MM.1S (cell line): ENCODE measurements at regions not wholly inside any gene's neighbourhood (a gene's known extent, or its start where the extent isn't known, plus 50 kb on each side); places are given as distances from the start of the nearest gene placed in this dataset.

Experiments used
- DNase-seq: peaks from one replicate; pipeline ENCODE4 v3.0.0-alpha.2; 2015
- H2AFZ ChIP-seq: fragments of 300-600 bp; sonication (generic); 2 replicates; pipeline ENCODE4 v1.6.0; 2016; ENCODE audit warnings: antibody characterized with exemption, low read length
- H3F3A ChIP-seq: fragments of 300-600 bp; sonication (generic); 2 replicates; pipeline ENCODE4 v1.6.1; 2016; ENCODE audit warnings: mild to moderate bottlenecking, antibody characterized with exemption, low read length, moderate library complexity, mixed read lengths; ENCODE audit not compliant: insufficient read depth
- H3K27ac ChIP-seq: fragments of 300-600 bp; sonication (generic); 2 replicates; pipeline ENCODE4 v1.5.1; 2016; ENCODE audit warnings: mild to moderate bottlenecking, low read length
- H3K27me3 ChIP-seq: fragments of 300-600 bp; sonication (generic); replicated peaks from 2 replicates; pipeline ENCODE4 v1.6.0; 2016; ENCODE audit warnings: low read length; ENCODE audit not compliant: insufficient read depth
- H3K36me3 ChIP-seq: fragments of 300-600 bp; sonication (generic); replicated peaks from 2 replicates; pipeline ENCODE4 v1.6.1; 2016; ENCODE audit warnings: mild to moderate bottlenecking, low read length, mixed read lengths; ENCODE audit not compliant: insufficient read depth
- H3K4me1 ChIP-seq: fragments of 300-600 bp; sonication (generic); 2 replicates; pipeline ENCODE4 v1.6.1; 2016; ENCODE audit warnings: low read length, mixed read lengths
- H3K4me2 ChIP-seq: fragments of 300-600 bp; sonication (generic); 2 replicates; pipeline ENCODE4 v1.6.0; 2016; ENCODE audit warnings: low read depth, low read length
- H3K4me3 ChIP-seq: fragments of 300-600 bp; sonication (generic); 2 replicates; pipeline ENCODE4 v1.5.1; 2016; ENCODE audit warnings: low read length, mixed read lengths
- H3K79me2 ChIP-seq: fragments of 300-600 bp; sonication (generic); 2 replicates; pipeline ENCODE4 v1.6.1; 2016; ENCODE audit warnings: mixed run types, low read length, mixed read lengths
- H3K9ac ChIP-seq: fragments of 300-600 bp; sonication (generic); 2 replicates; pipeline ENCODE4 v1.6.1; 2016; ENCODE audit warnings: low read length, mixed read lengths
- H3K9me2 ChIP-seq: fragments of 300-600 bp; sonication (generic); replicated peaks from 2 replicates; pipeline ENCODE4 v1.6.1; 2016; ENCODE audit warnings: mild to moderate bottlenecking, low read length, mixed read lengths; ENCODE audit not compliant: insufficient read depth
- H3K9me3 ChIP-seq: fragments of 300-600 bp; sonication (generic); replicated peaks from 2 replicates; pipeline ENCODE4 v1.6.1; 2016; ENCODE audit warnings: mild to moderate bottlenecking, low read length, mixed read lengths; ENCODE audit not compliant: insufficient read depth
- H4K20me1 ChIP-seq: fragments of 300-600 bp; sonication (generic); 2 replicates; pipeline ENCODE4 v1.6.1; 2016; ENCODE audit warnings: mild to moderate bottlenecking, low read length, moderate library complexity, mixed read lengths; ENCODE audit not compliant: insufficient read depth
- EZH2 ChIP-seq: fragments of 300-600 bp; sonication (generic); optimal IDR thresholded peaks from 2 replicates; pipeline ENCODE3; 2017; ENCODE audit warnings: low read depth, mild to moderate bottlenecking, antibody characterized with exemption, low read length, mixed read lengths
- EZH2phosphoT487 ChIP-seq: fragments of 300-600 bp; sonication (generic); IDR thresholded peaks from 2 replicates; pipeline ENCODE4 v1.6.1; 2018; ENCODE audit warnings: antibody characterized with exemption, low read length
- TF ChIP-seq, protein P1 (sequence below): fragments of 300-600 bp; sonication (generic); IDR thresholded peaks from 2 replicates; pipeline ENCODE4 v1.5.1; 2016; ENCODE audit warnings: antibody characterized with exemption, low read length, mixed read lengths

DNA sequence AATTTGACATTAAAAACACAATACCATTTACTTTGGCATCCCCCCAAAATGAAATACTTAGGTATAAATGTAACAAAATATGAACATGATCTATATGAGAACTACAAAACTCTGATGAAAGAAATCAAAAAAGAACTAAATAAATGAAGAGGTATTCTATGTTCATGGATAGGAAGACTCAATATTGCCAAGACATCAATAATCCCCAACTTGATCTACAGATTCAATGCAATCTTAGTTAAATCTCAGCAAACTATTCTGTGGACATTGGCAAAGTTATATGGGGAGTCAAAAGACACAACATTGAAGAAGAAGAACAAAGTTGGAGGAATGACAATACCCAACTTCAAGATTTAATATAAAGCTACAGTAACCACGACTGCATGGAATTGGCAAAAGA, 145.2 kb upstream of the HEY2 start:
- Histone ChIP-seq H3K9me2 (no peaks in the 10 kb centered on the region), H3K79me2 (no peaks in the 10 kb centered on the region), H3F3A (peaks cover 9% of the 10 kb centered on the region), H3K36me3 (no peaks in the 10 kb centered on the region), H4K20me1 (no peaks in the 10 kb centered on the region), H3K9me3 (no peaks in the 10 kb centered on the region), H3K9ac (no peak overlapping the region), H2AFZ (no peak overlapping the region), H3K27ac (no peak overlapping the region), H3K4me2 (no peak overlapping the region), H3K4me3 (no peak overlapping the region), H3K4me1 (peaks cover 24% of the 10 kb centered on the region), H3K27me3 (no peaks in the 10 kb centered on the region)
- TF ChIP-seq, protein P1, sequence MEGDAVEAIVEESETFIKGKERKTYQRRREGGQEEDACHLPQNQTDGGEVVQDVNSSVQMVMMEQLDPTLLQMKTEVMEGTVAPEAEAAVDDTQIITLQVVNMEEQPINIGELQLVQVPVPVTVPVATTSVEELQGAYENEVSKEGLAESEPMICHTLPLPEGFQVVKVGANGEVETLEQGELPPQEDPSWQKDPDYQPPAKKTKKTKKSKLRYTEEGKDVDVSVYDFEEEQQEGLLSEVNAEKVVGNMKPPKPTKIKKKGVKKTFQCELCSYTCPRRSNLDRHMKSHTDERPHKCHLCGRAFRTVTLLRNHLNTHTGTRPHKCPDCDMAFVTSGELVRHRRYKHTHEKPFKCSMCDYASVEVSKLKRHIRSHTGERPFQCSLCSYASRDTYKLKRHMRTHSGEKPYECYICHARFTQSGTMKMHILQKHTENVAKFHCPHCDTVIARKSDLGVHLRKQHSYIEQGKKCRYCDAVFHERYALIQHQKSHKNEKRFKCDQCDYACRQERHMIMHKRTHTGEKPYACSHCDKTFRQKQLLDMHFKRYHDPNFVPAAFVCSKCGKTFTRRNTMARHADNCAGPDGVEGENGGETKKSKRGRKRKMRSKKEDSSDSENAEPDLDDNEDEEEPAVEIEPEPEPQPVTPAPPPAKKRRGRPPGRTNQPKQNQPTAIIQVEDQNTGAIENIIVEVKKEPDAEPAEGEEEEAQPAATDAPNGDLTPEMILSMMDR = no peak
- TF ChIP-seq EZH2phosphoT487 (no peak), EZH2 (no peak)
- no peak for DNase-seq

DNA sequence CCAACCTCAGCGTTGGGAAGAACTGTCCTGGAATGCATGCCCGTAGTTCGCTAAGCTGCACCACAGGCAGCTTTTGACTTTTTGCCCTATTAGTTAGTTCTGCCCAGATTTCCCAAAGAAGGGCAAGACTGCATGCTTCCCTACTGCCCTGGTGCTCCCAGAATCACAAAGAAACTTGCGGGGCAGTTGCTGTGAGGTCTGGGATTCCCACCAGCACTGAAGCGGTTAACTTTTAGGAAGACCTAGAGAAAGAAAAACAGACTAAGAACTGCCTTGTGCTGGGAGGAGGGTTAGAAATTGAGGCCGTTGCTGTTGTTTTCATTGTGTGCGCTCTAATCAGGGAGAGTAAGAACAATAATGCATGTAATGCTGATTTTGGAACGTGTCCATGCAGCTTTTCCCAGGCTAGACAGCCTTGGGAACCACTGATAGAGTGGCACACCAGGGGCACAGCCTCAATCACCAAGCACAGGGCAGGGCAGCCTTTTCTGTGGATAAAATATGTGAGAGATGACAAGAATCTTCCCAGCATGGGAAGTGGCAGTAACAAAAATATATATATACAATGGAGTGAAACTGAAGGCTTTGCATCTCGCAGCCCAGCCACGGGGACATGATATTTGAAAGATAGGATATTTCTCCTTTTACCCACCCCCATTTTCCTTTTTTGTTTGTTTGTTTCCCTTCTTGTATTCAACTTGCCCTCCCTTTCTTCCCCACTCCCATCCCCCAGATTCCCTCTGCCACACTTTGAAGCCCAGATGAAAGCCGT, 137.7 kb upstream of the HEY2 start:
- no peak overlapping the region for H2AFZ ChIP-seq
- no peak overlapping the region for H3K4me3 ChIP-seq
- no peaks in the 10 kb centered on the region for H4K20me1 ChIP-seq
- H3K27ac ChIP-seq = no peak overlapping the region
- no peaks in the 10 kb centered on the region for H3K9me2 ChIP-seq
- H3K4me1 ChIP-seq = no peaks in the 10 kb centered on the region
- TF ChIP-seq EZH2 (no peak), EZH2phosphoT487 (no peak)
- TF ChIP-seq, protein P1 = no peak
- H3F3A ChIP-seq = no peaks in the 10 kb centered on the region
- no peak overlapping the region for H3K4me2 ChIP-seq
- H3K36me3 ChIP-seq = no peaks in the 10 kb centered on the region
- H3K9ac ChIP-seq = no peak overlapping the region
- no peaks in the 10 kb centered on the region for H3K79me2 ChIP-seq
- DNase-seq = no peak
- no peaks in the 10 kb centered on the region for H3K9me3 ChIP-seq
- H3K27me3 ChIP-seq = no peaks in the 10 kb centered on the region

DNA sequence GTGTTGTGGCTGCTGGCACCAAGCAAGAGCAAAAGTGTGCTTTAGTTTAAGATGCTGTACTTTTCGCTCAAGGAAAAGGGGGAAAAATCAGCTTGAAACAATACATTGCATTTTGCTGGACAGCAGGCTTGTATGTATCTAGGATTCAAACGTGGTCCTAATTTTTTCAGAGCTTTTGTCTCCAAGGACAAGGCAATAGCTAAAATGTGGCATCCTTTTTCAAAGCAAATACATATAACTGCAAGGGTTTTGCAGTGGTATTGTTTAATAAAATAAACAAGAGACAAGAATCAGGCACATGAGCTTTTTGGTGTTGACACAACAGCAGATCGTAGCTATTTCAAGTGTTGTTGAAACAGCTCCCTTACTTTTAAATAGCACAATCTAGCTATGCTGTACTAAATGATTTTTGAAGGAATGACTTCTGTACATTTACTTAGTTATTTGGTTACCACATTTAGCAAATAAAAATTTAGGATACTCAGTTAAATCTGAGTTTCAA, 137.0 kb upstream of the HEY2 start:
- no peaks in the 10 kb centered on the region for H3K79me2 ChIP-seq
- H3K36me3 ChIP-seq = no peaks in the 10 kb centered on the region
- no peak overlapping the region for H3K9ac ChIP-seq
- no peak overlapping the region for H3K27ac ChIP-seq
- H4K20me1 ChIP-seq = no peaks in the 10 kb centered on the region
- DNase-seq = no peak
- no peak overlapping the region for H2AFZ ChIP-seq
- no peak overlapping the region for H3K4me3 ChIP-seq
- TF ChIP-seq, protein P1 = no peak
- TF ChIP-seq EZH2phosphoT487 = no peak
- TF ChIP-seq EZH2 = no peak
- no peaks in the 10 kb centered on the region for H3K9me2 ChIP-seq
- H3F3A ChIP-seq = no peaks in the 10 kb centered on the region
- H3K4me2 ChIP-seq = no peak overlapping the region
- no peaks in the 10 kb centered on the region for H3K9me3 ChIP-seq
- H3K27me3 ChIP-seq = no peaks in the 10 kb centered on the region
- H3K4me1 ChIP-seq = no peaks in the 10 kb centered on the region
